ENCODE measurements at regions not wholly inside any gene's neighbourhood (a gene's known extent, or its start where the extent isn't known, plus 50 kb on each side); places are given as distances from the start of the nearest gene placed in this dataset.

DNA sequence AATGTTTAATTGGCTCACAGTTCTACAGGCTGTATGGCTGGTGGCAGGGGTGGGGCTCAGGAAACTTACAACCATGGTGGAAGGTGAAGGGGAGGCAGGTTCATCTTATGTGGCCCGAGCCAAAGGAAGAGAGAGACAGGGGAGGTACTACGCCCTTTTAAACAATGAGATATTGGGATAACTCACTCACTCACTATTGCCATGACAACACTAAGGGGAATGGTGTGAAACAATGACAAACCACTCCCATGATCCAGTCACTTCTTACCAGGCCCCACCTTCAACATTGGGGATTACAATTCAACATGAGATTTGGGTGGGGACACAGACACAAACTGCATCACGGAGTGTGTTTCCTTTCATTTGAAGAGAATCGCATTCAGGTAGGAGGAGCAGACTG, 220.9 kb downstream of the GADD45G start:
- ATAC-seq (no peak), DNase-seq (ENCODE audit: low read depth, low spot score) (no peak)
- H3K27ac ChIP-seq (ENCODE audit: low read depth, low read length), result no peak overlapping the region
- no peak overlapping the region for H3K9ac ChIP-seq (ENCODE audit: low read length)
- H3K36me3 ChIP-seq (ENCODE audit: control insufficient read depth in 1 of 2, insufficient read depth in 2 of 2, low read length in 2 of 2), result no peaks in the 10 kb centered on the region
- H3K4me1 ChIP-seq (ENCODE audit: control insufficient read depth in 1 of 2, insufficient read depth in 2 of 2, low read length in 2 of 2), result no peaks in the 10 kb centered on the region
- H3K27me3 ChIP-seq (ENCODE audit: insufficient read depth, low read length), result peaks cover 7% of the 10 kb centered on the region; the same call in 1 of the 2 replicates
- H3K4me3 ChIP-seq (replicated peaks in 1 of 2; ENCODE audit: low read depth in 1 of 2, low read length in 2 of 2), result no peak overlapping the region
- no peaks in the 10 kb centered on the region for H3K9me3 ChIP-seq (ENCODE audit: control insufficient read depth in 1 of 2, insufficient read depth in 1 of 2, low read depth in 1 of 2, low read length in 2 of 2)
- H3K9me2 ChIP-seq (ENCODE audit: insufficient read depth), result no peaks in the 10 kb centered on the region
- H3K79me2 ChIP-seq (ENCODE audit: insufficient read depth, low read length), result no peaks in the 10 kb centered on the region
- H3K4me2 ChIP-seq (ENCODE audit: low read length), result no peak overlapping the region
- H4K20me1 ChIP-seq (ENCODE audit: insufficient read depth), result no peaks in the 10 kb centered on the region
- RAD21 ChIA-PET (ENCODE audit: low non-redundant PET in 1 of 2, low total read pairs in 2 of 2, uncharacterized antibody in 2 of 2, unreplicated experiment in 2 of 2), result no interaction called here
- intact Hi-C loops (cut with micrococcal nuclease), result no loop called here
- CTCF ChIA-PET, result no interaction called here
- no TSS peak for BruUV-seq (replicated peaks)
- POLR2A ChIA-PET, result no interaction called here
- no peak for TF ChIP-seq ZFX (IDR thresholded peaks at IDR 0.05)
- TF ChIP-seq, protein P1, sequence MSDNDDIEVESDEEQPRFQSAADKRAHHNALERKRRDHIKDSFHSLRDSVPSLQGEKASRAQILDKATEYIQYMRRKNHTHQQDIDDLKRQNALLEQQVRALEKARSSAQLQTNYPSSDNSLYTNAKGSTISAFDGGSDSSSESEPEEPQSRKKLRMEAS (IDR thresholded peaks at IDR 0.05), result no peak
- no peak for TF ChIP-seq ELF1 (IDR thresholded peaks at IDR 0.05; ENCODE audit: borderline replicate concordance, low read depth)
- no peak for TF ChIP-seq ZNF274 (IDR thresholded peaks at IDR 0.05; ENCODE audit: low read depth, low read length)
- no peak for TF ChIP-seq CEBPB (IDR thresholded peaks at IDR 0.05; ENCODE audit: low read depth)
- TF ChIP-seq TCF7L2 (IDR thresholded peaks at IDR 0.05; ENCODE audit: borderline replicate concordance, extremely low read depth, insufficient read depth, insufficient read length), result no peak
- TF ChIP-seq, protein P2, sequence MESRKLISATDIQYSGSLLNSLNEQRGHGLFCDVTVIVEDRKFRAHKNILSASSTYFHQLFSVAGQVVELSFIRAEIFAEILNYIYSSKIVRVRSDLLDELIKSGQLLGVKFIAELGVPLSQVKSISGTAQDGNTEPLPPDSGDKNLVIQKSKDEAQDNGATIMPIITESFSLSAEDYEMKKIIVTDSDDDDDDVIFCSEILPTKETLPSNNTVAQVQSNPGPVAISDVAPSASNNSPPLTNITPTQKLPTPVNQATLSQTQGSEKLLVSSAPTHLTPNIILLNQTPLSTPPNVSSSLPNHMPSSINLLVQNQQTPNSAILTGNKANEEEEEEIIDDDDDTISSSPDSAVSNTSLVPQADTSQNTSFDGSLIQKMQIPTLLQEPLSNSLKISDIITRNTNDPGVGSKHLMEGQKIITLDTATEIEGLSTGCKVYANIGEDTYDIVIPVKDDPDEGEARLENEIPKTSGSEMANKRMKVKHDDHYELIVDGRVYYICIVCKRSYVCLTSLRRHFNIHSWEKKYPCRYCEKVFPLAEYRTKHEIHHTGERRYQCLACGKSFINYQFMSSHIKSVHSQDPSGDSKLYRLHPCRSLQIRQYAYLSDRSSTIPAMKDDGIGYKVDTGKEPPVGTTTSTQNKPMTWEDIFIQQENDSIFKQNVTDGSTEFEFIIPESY (IDR thresholded peaks at IDR 0.05; ENCODE audit: extremely low read depth, insufficient replicate concordance, low read length), result no peak
- TF ChIP-seq FOSL1 (IDR thresholded peaks at IDR 0.05; ENCODE audit: low read depth), result no peak
- TF ChIP-seq RAD21 (IDR thresholded peaks at IDR 0.05; ENCODE audit: low read depth), result no peak
- TF ChIP-seq CBX3 (IDR thresholded peaks at IDR 0.05; ENCODE audit: low read depth), result no peak
- no peak for TF ChIP-seq SP1 (IDR thresholded peaks at IDR 0.05; ENCODE audit: low read depth)
- TF ChIP-seq, protein P3, sequence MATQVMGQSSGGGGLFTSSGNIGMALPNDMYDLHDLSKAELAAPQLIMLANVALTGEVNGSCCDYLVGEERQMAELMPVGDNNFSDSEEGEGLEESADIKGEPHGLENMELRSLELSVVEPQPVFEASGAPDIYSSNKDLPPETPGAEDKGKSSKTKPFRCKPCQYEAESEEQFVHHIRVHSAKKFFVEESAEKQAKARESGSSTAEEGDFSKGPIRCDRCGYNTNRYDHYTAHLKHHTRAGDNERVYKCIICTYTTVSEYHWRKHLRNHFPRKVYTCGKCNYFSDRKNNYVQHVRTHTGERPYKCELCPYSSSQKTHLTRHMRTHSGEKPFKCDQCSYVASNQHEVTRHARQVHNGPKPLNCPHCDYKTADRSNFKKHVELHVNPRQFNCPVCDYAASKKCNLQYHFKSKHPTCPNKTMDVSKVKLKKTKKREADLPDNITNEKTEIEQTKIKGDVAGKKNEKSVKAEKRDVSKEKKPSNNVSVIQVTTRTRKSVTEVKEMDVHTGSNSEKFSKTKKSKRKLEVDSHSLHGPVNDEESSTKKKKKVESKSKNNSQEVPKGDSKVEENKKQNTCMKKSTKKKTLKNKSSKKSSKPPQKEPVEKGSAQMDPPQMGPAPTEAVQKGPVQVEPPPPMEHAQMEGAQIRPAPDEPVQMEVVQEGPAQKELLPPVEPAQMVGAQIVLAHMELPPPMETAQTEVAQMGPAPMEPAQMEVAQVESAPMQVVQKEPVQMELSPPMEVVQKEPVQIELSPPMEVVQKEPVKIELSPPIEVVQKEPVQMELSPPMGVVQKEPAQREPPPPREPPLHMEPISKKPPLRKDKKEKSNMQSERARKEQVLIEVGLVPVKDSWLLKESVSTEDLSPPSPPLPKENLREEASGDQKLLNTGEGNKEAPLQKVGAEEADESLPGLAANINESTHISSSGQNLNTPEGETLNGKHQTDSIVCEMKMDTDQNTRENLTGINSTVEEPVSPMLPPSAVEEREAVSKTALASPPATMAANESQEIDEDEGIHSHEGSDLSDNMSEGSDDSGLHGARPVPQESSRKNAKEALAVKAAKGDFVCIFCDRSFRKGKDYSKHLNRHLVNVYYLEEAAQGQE (IDR thresholded peaks at IDR 0.05; ENCODE audit: low read depth), result no peak
- TF ChIP-seq, protein P4, sequence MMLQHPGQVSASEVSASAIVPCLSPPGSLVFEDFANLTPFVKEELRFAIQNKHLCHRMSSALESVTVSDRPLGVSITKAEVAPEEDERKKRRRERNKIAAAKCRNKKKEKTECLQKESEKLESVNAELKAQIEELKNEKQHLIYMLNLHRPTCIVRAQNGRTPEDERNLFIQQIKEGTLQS (IDR thresholded peaks at IDR 0.05), result no peak
- H2AFZ ChIP-seq (ENCODE audit: low read depth, low read length, poor library complexity, severe bottlenecking), result no peak overlapping the region
